ENCODE measurements at regions not wholly inside any gene's neighbourhood (a gene's known extent, or its start where the extent isn't known, plus 50 kb on each side); places are given as distances from the start of the nearest gene placed in this dataset.

DNA sequence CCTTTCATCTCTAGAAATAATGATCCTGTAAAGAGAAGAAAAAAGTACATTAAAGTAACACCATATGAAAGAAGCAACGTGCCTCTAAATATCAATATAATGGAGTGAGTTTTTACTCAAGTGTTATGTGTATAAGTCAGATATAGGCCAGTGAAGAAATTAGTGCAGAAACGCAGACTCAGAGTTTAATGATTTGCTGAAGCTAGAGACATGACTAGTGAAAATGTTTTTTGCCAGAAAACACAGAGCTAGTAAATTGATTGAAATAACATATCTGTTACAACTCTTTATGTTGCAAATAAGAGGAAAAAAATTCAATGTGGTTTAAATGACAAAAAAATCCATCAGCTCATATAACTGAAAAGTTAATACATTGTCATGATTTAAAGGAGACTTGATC, 217.2 kb upstream of the NXPH2 start:
- H3K9me3 Mint-ChIP-seq: peaks cover 17% of the 10 kb centered on the region
- ATAC-seq (no peak), DNase-seq (ENCODE audit: low spot score) (no peak)
- no peak overlapping the region for H3K27ac Mint-ChIP-seq
- H3K4me3 Mint-ChIP-seq: no peak overlapping the region
- no peaks in the 10 kb centered on the region for H3K4me1 Mint-ChIP-seq (ENCODE audit: low read depth in 2 of 2)
- H3K27me3 Mint-ChIP-seq: no peaks in the 10 kb centered on the region
- peaks cover 8% of the 10 kb centered on the region for H3K36me3 Mint-ChIP-seq

DNA sequence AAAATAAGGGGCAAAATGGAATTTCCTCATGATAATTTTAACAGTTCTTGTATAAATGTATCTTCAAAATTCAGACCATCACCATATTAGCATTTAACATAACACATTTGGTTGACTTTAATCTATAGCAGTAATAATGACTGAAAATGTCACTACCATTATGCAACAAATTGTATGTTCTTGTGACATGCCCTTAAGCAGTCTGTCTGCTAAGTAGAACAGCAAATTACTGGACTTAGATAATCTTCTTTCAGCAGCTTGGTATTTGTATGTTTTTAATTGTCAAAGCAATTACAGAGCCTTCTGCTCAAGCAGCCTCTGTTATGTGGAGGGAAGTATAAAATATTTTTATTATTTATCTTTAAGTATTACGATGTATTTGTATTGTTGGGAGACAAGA, 214.3 kb upstream of the NXPH2 start:
- Mint-ChIP-seq H3K36me3 (peaks cover 7% of the 10 kb centered on the region), H3K4me1 (ENCODE audit: low read depth in 2 of 2) (no peaks in the 10 kb centered on the region), H3K4me3 (no peak overlapping the region), H3K27me3 (no peaks in the 10 kb centered on the region), H3K9me3 (peaks cover 19% of the 10 kb centered on the region), H3K27ac (no peak overlapping the region)
- ATAC-seq: no peak
- no peak for DNase-seq (ENCODE audit: low spot score)

DNA sequence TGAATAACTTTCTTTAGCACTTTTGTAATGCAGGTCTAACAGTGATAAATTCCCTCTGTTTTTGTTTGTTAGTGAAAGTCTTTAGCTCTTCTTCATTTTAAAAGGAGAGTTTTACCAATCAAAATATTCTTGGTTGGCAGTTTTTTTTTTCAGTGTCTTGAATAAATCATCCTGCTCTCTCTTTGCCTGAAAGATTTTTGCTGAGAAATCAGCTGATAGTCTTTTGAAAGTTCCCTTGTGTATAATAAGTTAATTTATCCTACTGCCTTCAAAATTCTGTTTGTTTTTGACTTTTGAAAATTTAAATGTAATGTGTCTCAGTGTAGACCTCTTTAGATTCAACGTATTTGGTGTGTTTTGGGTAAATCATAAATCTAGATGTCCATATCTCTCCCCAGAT, 205.7 kb upstream of the NXPH2 start:
- Mint-ChIP-seq H3K27ac (no peak overlapping the region), H3K27me3 (no peaks in the 10 kb centered on the region), H3K4me3 (no peak overlapping the region), H3K4me1 (ENCODE audit: low read depth in 2 of 2) (no peaks in the 10 kb centered on the region), H3K9me3 (peaks cover 17% of the 10 kb centered on the region), H3K36me3 (peaks cover 9% of the 10 kb centered on the region)
- ATAC-seq: no peak
- no peak for DNase-seq (ENCODE audit: low spot score)

DNA sequence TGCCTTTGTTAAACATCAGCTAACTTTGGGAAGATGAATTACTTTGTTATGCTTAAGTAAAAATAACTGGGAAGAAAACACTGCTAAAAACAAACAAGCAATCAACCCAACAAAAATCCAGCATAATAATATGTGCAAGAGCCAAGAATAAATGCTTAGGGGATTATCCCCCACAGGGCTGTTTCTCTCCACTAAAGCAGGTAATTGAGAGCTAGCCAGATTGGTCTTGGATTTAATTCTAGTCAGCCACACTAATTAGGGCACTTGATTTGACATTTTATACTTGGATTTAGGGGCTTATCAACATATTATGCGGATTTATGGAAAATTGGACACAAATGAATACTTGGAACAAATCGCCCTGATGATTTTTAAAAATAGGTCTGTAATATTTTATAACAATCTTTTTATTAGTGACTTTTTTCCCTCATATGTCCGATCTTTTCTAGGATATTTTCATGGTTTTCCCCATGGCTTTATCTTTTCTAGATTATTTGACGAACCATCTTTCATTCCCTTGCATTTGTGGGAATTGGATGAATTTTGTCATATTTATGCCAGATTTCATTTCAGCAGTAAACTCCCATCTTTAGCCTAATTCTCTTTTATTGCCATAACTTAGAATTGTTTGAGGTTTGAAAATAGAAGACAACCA, 199.1 kb upstream of the NXPH2 start:
- Mint-ChIP-seq H3K27me3 (no peaks in the 10 kb centered on the region), H3K4me1 (ENCODE audit: low read depth in 2 of 2) (no peaks in the 10 kb centered on the region), H3K36me3 (no peaks in the 10 kb centered on the region), H3K4me3 (no peak overlapping the region), H3K27ac (no peak overlapping the region), H3K9me3 (peaks cover 7% of the 10 kb centered on the region)
- DNase-seq (ENCODE audit: low spot score) (no peak), ATAC-seq (no peak)

DNA sequence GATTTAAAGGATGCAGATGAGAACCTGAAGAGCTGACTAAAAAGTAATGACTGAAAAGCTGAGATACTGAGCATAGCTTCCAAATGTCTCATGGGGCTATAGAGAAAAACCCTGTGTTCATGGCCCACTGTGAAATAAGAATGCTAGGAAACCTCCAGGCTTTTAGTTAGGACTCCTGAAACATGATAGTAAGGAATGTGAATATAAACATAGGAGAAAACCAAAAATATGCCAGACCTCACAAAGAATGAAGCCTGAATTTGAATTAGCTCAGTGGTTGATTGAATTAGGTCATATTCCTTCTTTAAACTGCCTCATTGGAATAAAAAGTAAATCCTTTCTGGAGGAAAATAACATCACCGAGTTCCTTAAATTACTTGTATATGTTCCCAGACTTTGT, 194.5 kb upstream of the NXPH2 start:
- Mint-ChIP-seq H3K27me3 (no peaks in the 10 kb centered on the region), H3K27ac (no peak overlapping the region), H3K36me3 (no peaks in the 10 kb centered on the region), H3K4me3 (no peak overlapping the region), H3K4me1 (ENCODE audit: low read depth in 2 of 2) (no peaks in the 10 kb centered on the region), H3K9me3 (peaks cover 3% of the 10 kb centered on the region)
- ATAC-seq (no peak), DNase-seq (ENCODE audit: low spot score) (no peak)

- no peak for ATAC-seq
- peaks cover 13% of the 10 kb centered on the region for H3K9me3 Mint-ChIP-seq
- no peak for DNase-seq (ENCODE audit: low spot score)
- H3K36me3 Mint-ChIP-seq: no peaks in the 10 kb centered on the region
- H3K4me1 Mint-ChIP-seq (ENCODE audit: low read depth in 2 of 2): no peaks in the 10 kb centered on the region
- H3K27ac Mint-ChIP-seq: no peak overlapping the region
- no peak overlapping the region for H3K4me3 Mint-ChIP-seq
- H3K27me3 Mint-ChIP-seq: no peaks in the 10 kb centered on the region
Observed at GRCh38 chr2:138964418-138964817, 184.2 kb upstream of the NXPH2 start.

- no peak for ATAC-seq
- DNase-seq (ENCODE audit: low spot score): no peak
- Mint-ChIP-seq H3K27me3 (no peaks in the 10 kb centered on the region), H3K4me3 (no peak overlapping the region), H3K36me3 (no peaks in the 10 kb centered on the region), H3K27ac (no peak overlapping the region), H3K9me3 (peaks cover 17% of the 10 kb centered on the region), H3K4me1 (ENCODE audit: low read depth in 2 of 2) (no peaks in the 10 kb centered on the region)
Observed at GRCh38 chr2:138962686-138963085, 182.5 kb upstream of the NXPH2 start.

GRCh38 chr2:138960191-138960590, 180.0 kb upstream of the NXPH2 start:
- ATAC-seq: no peak

GRCh38 chr2:138959031-138959430, 178.8 kb upstream of the NXPH2 start:
- H3K4me3 Mint-ChIP-seq: no peak overlapping the region
- DNase-seq (ENCODE audit: low spot score) (no peak), ATAC-seq (no peak)
- H3K27ac Mint-ChIP-seq: no peak overlapping the region
- peaks cover 18% of the 10 kb centered on the region for H3K9me3 Mint-ChIP-seq
- H3K4me1 Mint-ChIP-seq (ENCODE audit: low read depth in 2 of 2): no peaks in the 10 kb centered on the region
- no peaks in the 10 kb centered on the region for H3K27me3 Mint-ChIP-seq
- no peaks in the 10 kb centered on the region for H3K36me3 Mint-ChIP-seq

More at GRCh38 chr2:138960191-138960590, 180.0 kb upstream of the NXPH2 start:
- no peak for DNase-seq (ENCODE audit: low spot score)
- Mint-ChIP-seq H3K36me3 (no peaks in the 10 kb centered on the region), H3K27me3 (no peaks in the 10 kb centered on the region), H3K27ac (no peak overlapping the region), H3K9me3 (peaks cover 23% of the 10 kb centered on the region), H3K4me1 (ENCODE audit: low read depth in 2 of 2) (no peaks in the 10 kb centered on the region), H3K4me3 (no peak overlapping the region)

- no peak overlapping the region for H3K4me3 Mint-ChIP-seq
Observed at GRCh38 chr2:138956116-138956515, 175.9 kb upstream of the NXPH2 start.

GRCh38 chr2:138950486-138950885, 170.3 kb upstream of the NXPH2 start:
- Mint-ChIP-seq H3K4me1 (ENCODE audit: low read depth in 2 of 2) (no peaks in the 10 kb centered on the region), H3K4me3 (no peak overlapping the region), H3K27ac (no peak overlapping the region), H3K9me3 (peaks cover 16% of the 10 kb centered on the region), H3K36me3 (no peaks in the 10 kb centered on the region), H3K27me3 (no peaks in the 10 kb centered on the region)
- ATAC-seq (no peak), DNase-seq (ENCODE audit: low spot score) (no peak)

More at GRCh38 chr2:138956116-138956515, 175.9 kb upstream of the NXPH2 start:
- no peak overlapping the region for H3K27ac Mint-ChIP-seq
- peaks cover 22% of the 10 kb centered on the region for H3K9me3 Mint-ChIP-seq
- ATAC-seq: no peak
- no peaks in the 10 kb centered on the region for H3K4me1 Mint-ChIP-seq (ENCODE audit: low read depth in 2 of 2)
- no peaks in the 10 kb centered on the region for H3K36me3 Mint-ChIP-seq
- no peak for DNase-seq (ENCODE audit: low spot score)
- no peaks in the 10 kb centered on the region for H3K27me3 Mint-ChIP-seq

- no peak for ATAC-seq
- no peaks in the 10 kb centered on the region for H3K36me3 Mint-ChIP-seq
- no peak overlapping the region for H3K4me3 Mint-ChIP-seq
- H3K9me3 Mint-ChIP-seq: peaks cover 12% of the 10 kb centered on the region
- no peaks in the 10 kb centered on the region for H3K27me3 Mint-ChIP-seq
- H3K27ac Mint-ChIP-seq: no peak overlapping the region
- DNase-seq (ENCODE audit: low spot score): no peak
- H3K4me1 Mint-ChIP-seq (ENCODE audit: low read depth in 2 of 2): no peaks in the 10 kb centered on the region
Observed at GRCh38 chr2:138949517-138949916, 169.3 kb upstream of the NXPH2 start.

GRCh38 chr2:138948070-138948539, 167.9 kb upstream of the NXPH2 start:
- ATAC-seq: no peak
- Mint-ChIP-seq H3K4me3 (no peak overlapping the region), H3K9me3 (peaks cover 12% of the 10 kb centered on the region), H3K27me3 (no peaks in the 10 kb centered on the region), H3K27ac (no peak overlapping the region), H3K36me3 (no peaks in the 10 kb centered on the region), H3K4me1 (ENCODE audit: low read depth in 2 of 2) (no peaks in the 10 kb centered on the region)
- no peak for DNase-seq (ENCODE audit: low spot score)

GRCh38 chr2:138943470-138943869, 163.3 kb upstream of the NXPH2 start:
- DNase-seq (ENCODE audit: low spot score) (no peak), ATAC-seq (no peak)
- no peaks in the 10 kb centered on the region for H3K36me3 Mint-ChIP-seq
- peaks cover 14% of the 10 kb centered on the region for H3K9me3 Mint-ChIP-seq
- no peak overlapping the region for H3K27ac Mint-ChIP-seq
- H3K27me3 Mint-ChIP-seq: no peaks in the 10 kb centered on the region
- no peak overlapping the region for H3K4me3 Mint-ChIP-seq
- H3K4me1 Mint-ChIP-seq (ENCODE audit: low read depth in 2 of 2): no peaks in the 10 kb centered on the region

DNA sequence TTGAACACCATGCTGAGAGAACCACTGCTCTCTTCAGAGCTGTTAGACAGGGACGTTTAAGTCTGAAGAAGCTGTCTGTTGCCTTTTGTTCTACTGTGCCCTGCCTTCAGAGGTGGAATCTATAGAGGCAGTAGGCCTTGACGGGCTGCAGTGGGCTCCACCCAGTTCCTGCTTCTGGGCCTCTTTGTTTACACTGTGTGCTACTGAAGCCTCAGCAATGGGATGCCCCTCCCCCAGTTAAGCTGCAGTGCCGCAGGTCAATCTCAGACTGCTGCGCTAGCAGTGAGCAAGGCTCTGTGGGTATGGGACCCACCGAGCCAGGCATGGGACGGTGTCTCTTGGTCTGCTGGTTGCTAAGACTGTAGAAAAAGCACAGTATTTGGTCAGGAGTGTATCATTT, 162.3 kb upstream of the NXPH2 start:
- H3K36me3 Mint-ChIP-seq: no peaks in the 10 kb centered on the region
- peaks cover 14% of the 10 kb centered on the region for H3K9me3 Mint-ChIP-seq
- no peak overlapping the region for H3K27ac Mint-ChIP-seq
- H3K4me3 Mint-ChIP-seq: no peak overlapping the region
- DNase-seq (ENCODE audit: low spot score): no peak
- no peaks in the 10 kb centered on the region for H3K4me1 Mint-ChIP-seq (ENCODE audit: low read depth in 2 of 2)
- H3K27me3 Mint-ChIP-seq: no peaks in the 10 kb centered on the region
- no peak for ATAC-seq
